Neural progenitor cell (in vitro differentiated cells): ENCODE measurements at regions not wholly inside any gene's neighbourhood (a gene's known extent, or its start where the extent isn't known, plus 50 kb on each side); places are given as distances from the start of the nearest gene placed in this dataset.

ENCODE experiments used
- DNase-seq: peaks from one replicate; pipeline ENCODE4 v3.0.0-alpha.2; 2016; ENCODE audit warnings: low spot score
- H2AFZ ChIP-seq: fragments of 200-600 bp; sonication (generic); replicated peaks from 2 replicates; pipeline ENCODE4 v1.6.1; 2016; ENCODE audit warnings: antibody characterized with exemption
- H3F3A ChIP-seq: fragments of 200-600 bp; sonication (generic); 2 replicates; pipeline ENCODE4 v1.6.1; 2016; ENCODE audit warnings: antibody characterized with exemption, low read depth
- H3K27ac ChIP-seq: fragments of 200-600 bp; sonication (generic); 2 replicates; pipeline ENCODE4 v1.5.1; 2016; ENCODE audit warnings: mild to moderate bottlenecking
- H3K27me3 ChIP-seq: fragments of 200-600 bp; sonication (generic); 2 replicates; pipeline ENCODE4 v1.6.1; 2016; ENCODE audit warnings: mild to moderate bottlenecking, moderate library complexity
- H3K36me3 ChIP-seq: fragments of 200-600 bp; sonication (generic); 2 replicates; pipeline ENCODE4 v1.5.1; 2016
- H3K4me1 ChIP-seq: fragments of 200-600 bp; sonication (generic); 2 replicates; pipeline ENCODE4 v1.6.1; 2016; ENCODE audit warnings: mixed run types
- H3K4me2 ChIP-seq: fragments of 200-600 bp; sonication (generic); 2 replicates; pipeline ENCODE4 v1.6.1; 2016
- H3K4me3 ChIP-seq: fragments of 200-600 bp; sonication (generic); 2 replicates; pipeline ENCODE4 v1.5.1; 2016
- H3K79me2 ChIP-seq: fragments of 200-600 bp; sonication (generic); 2 replicates; pipeline ENCODE4 v1.6.1; 2016; ENCODE audit warnings: low read depth
- H3K9ac ChIP-seq: fragments of 200-600 bp; sonication (generic); 2 replicates; pipeline ENCODE4 v1.6.1; 2016
- H3K9me3 ChIP-seq: fragments of 200-600 bp; sonication (generic); 2 replicates; pipeline ENCODE4 v1.5.1; 2016; ENCODE audit warnings: low read depth
- H4K20me1 ChIP-seq: fragments of 200-600 bp; sonication (generic); 2 replicates; pipeline ENCODE4 v1.6.1; 2016; ENCODE audit warnings: low read depth
- H3K27ac Mint-ChIP-seq: 3 replicates; pipeline ENCODE4 v1.8.0; 2021; ENCODE audit warnings: mixed read lengths
- H3K27me3 Mint-ChIP-seq: 2 replicates; pipeline ENCODE4 v1.8.0; 2022; ENCODE audit warnings: low read depth, mild to moderate bottlenecking, inconsistent platforms, moderate library complexity, mixed read lengths; ENCODE audit not compliant: insufficient read depth
- H3K36me3 Mint-ChIP-seq: 3 replicates; pipeline ENCODE4 v1.8.0; 2021; ENCODE audit warnings: mixed read lengths
- H3K4me1 Mint-ChIP-seq: 3 replicates; pipeline ENCODE4 v1.8.0; 2021; ENCODE audit warnings: mixed read lengths
- H3K4me3 Mint-ChIP-seq: 3 replicates; pipeline ENCODE4 v1.8.0; 2021; ENCODE audit warnings: mild to moderate bottlenecking, moderate library complexity, mixed read lengths
- H3K9me3 Mint-ChIP-seq: 3 replicates; pipeline ENCODE4 v1.8.0; 2020; ENCODE audit warnings: mixed read lengths
- EZH2 ChIP-seq: fragments of 200-600 bp; sonication (generic); IDR thresholded peaks from 2 replicates; pipeline ENCODE4 v1.6.1; 2017; ENCODE audit warnings: antibody characterized with exemption, mild to moderate bottlenecking, moderate library complexity
- EZH2phosphoT487 ChIP-seq: fragments of 200-600 bp; sonication (generic); IDR thresholded peaks from 2 replicates; pipeline ENCODE4 v1.6.1; 2017; ENCODE audit warnings: antibody characterized with exemption
- TF ChIP-seq, protein P1 (sequence below): fragments of 200-600 bp; sonication (generic); IDR thresholded peaks from 2 replicates; pipeline ENCODE4 v1.5.1; 2017; ENCODE audit warnings: antibody characterized with exemption, mild to moderate bottlenecking

DNA sequence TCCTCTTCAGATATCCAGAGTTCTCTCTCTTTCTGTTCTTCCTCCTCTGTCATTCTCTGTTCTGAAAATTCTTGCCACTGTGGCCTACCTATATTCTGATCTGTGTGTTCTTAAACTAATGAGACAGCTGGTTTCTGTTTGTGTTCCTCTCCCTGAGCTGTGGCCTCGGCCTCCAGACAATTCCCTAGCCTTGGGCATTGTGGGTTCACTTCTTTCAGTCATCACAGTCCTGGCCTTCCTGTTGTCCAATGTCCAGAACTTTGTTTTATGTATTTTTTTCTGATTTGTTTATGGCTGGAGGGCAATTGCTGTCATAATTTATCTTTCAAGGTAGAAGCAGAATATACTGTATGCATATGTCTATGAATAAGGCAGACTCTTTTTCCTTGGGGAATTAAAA lies 173.2 kb upstream of the MTPN start:
- H3K4me3 ChIP-seq: no peak overlapping the region
- H2AFZ ChIP-seq: no peak overlapping the region
- Mint-ChIP-seq H3K4me1 (no peaks in the 10 kb centered on the region), H3K9me3 (peaks cover 2% of the 10 kb centered on the region), H3K36me3 (no peaks in the 10 kb centered on the region), H3K27ac (no peak overlapping the region), H3K27me3 (peaks cover 4% of the 10 kb centered on the region), H3K4me3 (no peak overlapping the region)
- H3K27ac ChIP-seq: no peak overlapping the region
- H3K36me3 ChIP-seq: no peaks in the 10 kb centered on the region
- H3K9ac ChIP-seq: no peak overlapping the region
- TF ChIP-seq EZH2: no peak
- TF ChIP-seq, protein P1, sequence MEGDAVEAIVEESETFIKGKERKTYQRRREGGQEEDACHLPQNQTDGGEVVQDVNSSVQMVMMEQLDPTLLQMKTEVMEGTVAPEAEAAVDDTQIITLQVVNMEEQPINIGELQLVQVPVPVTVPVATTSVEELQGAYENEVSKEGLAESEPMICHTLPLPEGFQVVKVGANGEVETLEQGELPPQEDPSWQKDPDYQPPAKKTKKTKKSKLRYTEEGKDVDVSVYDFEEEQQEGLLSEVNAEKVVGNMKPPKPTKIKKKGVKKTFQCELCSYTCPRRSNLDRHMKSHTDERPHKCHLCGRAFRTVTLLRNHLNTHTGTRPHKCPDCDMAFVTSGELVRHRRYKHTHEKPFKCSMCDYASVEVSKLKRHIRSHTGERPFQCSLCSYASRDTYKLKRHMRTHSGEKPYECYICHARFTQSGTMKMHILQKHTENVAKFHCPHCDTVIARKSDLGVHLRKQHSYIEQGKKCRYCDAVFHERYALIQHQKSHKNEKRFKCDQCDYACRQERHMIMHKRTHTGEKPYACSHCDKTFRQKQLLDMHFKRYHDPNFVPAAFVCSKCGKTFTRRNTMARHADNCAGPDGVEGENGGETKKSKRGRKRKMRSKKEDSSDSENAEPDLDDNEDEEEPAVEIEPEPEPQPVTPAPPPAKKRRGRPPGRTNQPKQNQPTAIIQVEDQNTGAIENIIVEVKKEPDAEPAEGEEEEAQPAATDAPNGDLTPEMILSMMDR: no peak
- TF ChIP-seq EZH2phosphoT487: no peak
- H3K4me1 ChIP-seq: no peaks in the 10 kb centered on the region
- H3F3A ChIP-seq: no peaks in the 10 kb centered on the region
- no peak overlapping the region for H3K4me2 ChIP-seq
- no peaks in the 10 kb centered on the region for H3K9me3 ChIP-seq
- H3K27me3 ChIP-seq: no peaks in the 10 kb centered on the region
- no peaks in the 10 kb centered on the region for H3K79me2 ChIP-seq
- H4K20me1 ChIP-seq: no peaks in the 10 kb centered on the region
- DNase-seq: no peak

- no peak overlapping the region for H2AFZ ChIP-seq
- TF ChIP-seq, protein P1: no peak
- TF ChIP-seq EZH2 (no peak), EZH2phosphoT487 (no peak)
- H3F3A ChIP-seq: no peaks in the 10 kb centered on the region
- no peak overlapping the region for H3K4me3 ChIP-seq
- Mint-ChIP-seq H3K27ac (no peak overlapping the region), H3K4me1 (no peaks in the 10 kb centered on the region), H3K36me3 (no peaks in the 10 kb centered on the region), H3K9me3 (peaks cover 2% of the 10 kb centered on the region), H3K27me3 (peaks cover 4% of the 10 kb centered on the region), H3K4me3 (no peak overlapping the region)
- H3K9me3 ChIP-seq: no peaks in the 10 kb centered on the region
- H3K4me1 ChIP-seq: no peaks in the 10 kb centered on the region
- H4K20me1 ChIP-seq: no peaks in the 10 kb centered on the region
- no peaks in the 10 kb centered on the region for H3K79me2 ChIP-seq
- H3K27me3 ChIP-seq: no peaks in the 10 kb centered on the region
- DNase-seq: no peak
- H3K4me2 ChIP-seq: no peak overlapping the region
- H3K36me3 ChIP-seq: no peaks in the 10 kb centered on the region
- H3K9ac ChIP-seq: no peak overlapping the region
- H3K27ac ChIP-seq: no peak overlapping the region
Measured at GRCh38 chr7:136148920-136149319, 171.8 kb upstream of the MTPN start.

GRCh38 chr7:136146925-136147324 lies 169.8 kb upstream of the MTPN start:
- H3K4me2 ChIP-seq: no peak overlapping the region
- H3K4me3 ChIP-seq: no peak overlapping the region
- no peak for DNase-seq
- H3F3A ChIP-seq: no peaks in the 10 kb centered on the region
- H3K79me2 ChIP-seq: no peaks in the 10 kb centered on the region
- no peaks in the 10 kb centered on the region for H3K4me1 ChIP-seq
- H3K9ac ChIP-seq: no peak overlapping the region
- no peaks in the 10 kb centered on the region for H3K9me3 ChIP-seq
- no peaks in the 10 kb centered on the region for H3K36me3 Mint-ChIP-seq
- H3K27me3 ChIP-seq: no peaks in the 10 kb centered on the region
- peaks cover 2% of the 10 kb centered on the region for H3K9me3 Mint-ChIP-seq
- no peaks in the 10 kb centered on the region for H4K20me1 ChIP-seq
- no peak overlapping the region for H2AFZ ChIP-seq
- H3K27ac ChIP-seq: no peak overlapping the region
- H3K27me3 Mint-ChIP-seq: peaks cover 4% of the 10 kb centered on the region
- H3K4me3 Mint-ChIP-seq: no peak overlapping the region
- H3K4me1 Mint-ChIP-seq: no peaks in the 10 kb centered on the region
- no peaks in the 10 kb centered on the region for H3K36me3 ChIP-seq
- H3K27ac Mint-ChIP-seq: no peak overlapping the region
- TF ChIP-seq, protein P1: no peak
- TF ChIP-seq EZH2phosphoT487: no peak
- TF ChIP-seq EZH2: no peak
